ENCODE measurements at regions not wholly inside any gene's neighbourhood (a gene's known extent, or its start where the extent isn't known, plus 50 kb on each side); places are given as distances from the start of the nearest gene placed in this dataset.

DNA sequence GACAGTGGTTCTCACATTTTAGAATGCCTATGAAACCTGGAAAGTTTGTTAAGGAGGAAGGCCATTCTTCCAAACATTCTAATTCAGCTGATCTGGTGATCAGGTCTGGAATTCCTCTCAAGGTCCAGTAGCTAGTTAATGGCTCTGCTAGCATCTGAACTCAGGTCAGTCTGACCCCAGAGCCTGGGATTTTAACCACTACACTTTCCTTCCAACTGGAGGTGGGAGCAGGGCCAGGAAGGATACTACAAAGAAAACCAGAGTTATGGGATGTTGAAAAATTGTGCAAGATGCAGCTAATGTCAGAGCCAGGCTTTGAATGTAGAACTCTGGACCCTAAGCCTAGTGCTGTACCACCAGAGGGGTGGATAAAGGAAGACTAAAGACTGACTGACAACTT is 73.6 kb upstream of the NID2 start:
- TF ChIP-seq, protein P1, sequence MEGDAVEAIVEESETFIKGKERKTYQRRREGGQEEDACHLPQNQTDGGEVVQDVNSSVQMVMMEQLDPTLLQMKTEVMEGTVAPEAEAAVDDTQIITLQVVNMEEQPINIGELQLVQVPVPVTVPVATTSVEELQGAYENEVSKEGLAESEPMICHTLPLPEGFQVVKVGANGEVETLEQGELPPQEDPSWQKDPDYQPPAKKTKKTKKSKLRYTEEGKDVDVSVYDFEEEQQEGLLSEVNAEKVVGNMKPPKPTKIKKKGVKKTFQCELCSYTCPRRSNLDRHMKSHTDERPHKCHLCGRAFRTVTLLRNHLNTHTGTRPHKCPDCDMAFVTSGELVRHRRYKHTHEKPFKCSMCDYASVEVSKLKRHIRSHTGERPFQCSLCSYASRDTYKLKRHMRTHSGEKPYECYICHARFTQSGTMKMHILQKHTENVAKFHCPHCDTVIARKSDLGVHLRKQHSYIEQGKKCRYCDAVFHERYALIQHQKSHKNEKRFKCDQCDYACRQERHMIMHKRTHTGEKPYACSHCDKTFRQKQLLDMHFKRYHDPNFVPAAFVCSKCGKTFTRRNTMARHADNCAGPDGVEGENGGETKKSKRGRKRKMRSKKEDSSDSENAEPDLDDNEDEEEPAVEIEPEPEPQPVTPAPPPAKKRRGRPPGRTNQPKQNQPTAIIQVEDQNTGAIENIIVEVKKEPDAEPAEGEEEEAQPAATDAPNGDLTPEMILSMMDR (IDR thresholded peaks at IDR 0.05): no peak
- TF ChIP-seq POLR2A (IDR thresholded peaks at IDR 0.05): no peak
